OCI-LY7 (cell line): ENCODE measurements at regions not wholly inside any gene's neighbourhood (a gene's known extent, or its start where the extent isn't known, plus 50 kb on each side); places are given as distances from the start of the nearest gene placed in this dataset.

Experiments used
- BruUV-seq: library from RNA; stranded (reverse); fragments of 400-500 nt; replicated peaks from 2 replicates; lab custom pipeline; 2021; lab: Mats Ljungman, UMichigan
- CTCF ChIA-PET: fragments of 300-600 bp; sonication (Branson Sonifier 250); formaldehyde crosslinking; loops from one replicate; lab custom pipeline; 2022; ENCODE audit warnings: antibody characterized with exemption; ENCODE audit not compliant: unreplicated experiment; lab: Charles Lee
- POLR2A ChIA-PET: fragments of 300-600 bp; sonication (Branson Sonifier 250); formaldehyde crosslinking; loops from one replicate; lab custom pipeline; 2022; ENCODE audit warnings: antibody characterized with exemption; lab: Charles Lee
- DNase-seq: peaks from one replicate; pipeline ENCODE4 v3.0.0-alpha.2; 2015; ENCODE audit warnings: low spot score
- H2AFZ ChIP-seq: fragments of 200-600 bp; sonication (generic), shearing (Covaris generic); 2 replicates; pipeline ENCODE4 v1.6.1; 2014; ENCODE audit warnings: mild to moderate bottlenecking, antibody characterized with exemption, low read length, moderate library complexity
- H3K27ac ChIP-seq: fragments of 200-600 bp; sonication (generic); 2 replicates; pipeline ENCODE4 v1.5.1; 2014; ENCODE audit warnings: mixed run types, low read depth, mild to moderate bottlenecking, moderate library complexity, low read length, inconsistent platforms; ENCODE audit not compliant: poor library complexity, severe bottlenecking
- H3K36me3 ChIP-seq: fragments of 200-600 bp; sonication (generic); 2 replicates; pipeline ENCODE4 v1.6.1; 2014; ENCODE audit warnings: mild to moderate bottlenecking, antibody characterized with exemption, low read length, moderate library complexity, mixed read lengths; ENCODE audit not compliant: insufficient read depth
- H3K4me1 ChIP-seq: fragments of 200-600 bp; sonication (generic); 2 replicates; pipeline ENCODE4 v1.5.1; 2014; ENCODE audit warnings: mild to moderate bottlenecking, low read length; ENCODE audit not compliant: insufficient read depth, poor library complexity, severe bottlenecking
- H3K4me2 ChIP-seq: fragments of 200-600 bp; sonication (generic); 2 replicates; pipeline ENCODE4 v1.6.1; 2014; ENCODE audit warnings: mild to moderate bottlenecking, low read length
- H3K4me3 ChIP-seq: fragments of 200-600 bp; sonication (generic); 2 replicates; pipeline ENCODE4 v1.5.1; 2014; ENCODE audit warnings: mild to moderate bottlenecking, low read depth, low read length; ENCODE audit not compliant: poor library complexity, severe bottlenecking
- H3K79me2 ChIP-seq: fragments of 200-600 bp; sonication (generic); 2 replicates; pipeline ENCODE4 v1.6.1; 2016; ENCODE audit warnings: low read depth, mild to moderate bottlenecking, low read length, moderate library complexity, mixed read lengths; ENCODE audit not compliant: insufficient read depth
- H3K9me2 ChIP-seq: fragments of 200-600 bp; sonication (generic); 2 replicates; pipeline ENCODE4 v1.6.1; 2016; ENCODE audit warnings: mild to moderate bottlenecking, low read length, mixed read lengths; ENCODE audit not compliant: insufficient read depth
- H3K9me3 ChIP-seq: fragments of 200-600 bp; sonication (generic); 2 replicates; pipeline ENCODE4 v1.6.1; 2014; ENCODE audit warnings: mild to moderate bottlenecking, mixed run types, low read length, mixed read lengths
- H4K20me1 ChIP-seq: fragments of 200-600 bp; sonication (generic); 2 replicates; pipeline ENCODE4 v1.6.1; 2014; ENCODE audit warnings: mild to moderate bottlenecking, antibody characterized with exemption, low read length, moderate library complexity, mixed read lengths; ENCODE audit not compliant: insufficient read depth
- CTCF ChIP-seq: fragments of 200-600 bp; sonication (generic); conservative IDR thresholded peaks from 2 replicates; pipeline ENCODE4 v1.5.1; 2014; ENCODE audit warnings: mild to moderate bottlenecking, antibody characterized with exemption, low read length, moderate library complexity, mixed read lengths
- EZH2phosphoT487 ChIP-seq: fragments of 200-600 bp; sonication (generic); IDR thresholded peaks from 2 replicates; pipeline ENCODE4 v1.6.1; 2018; ENCODE audit warnings: low read depth, borderline replicate concordance, mild to moderate bottlenecking, mixed run types, antibody characterized with exemption, low read length, moderate library complexity, mixed read lengths
- intact Hi-C: fragments of 100-400 bp; cut with micrococcal nuclease; formaldehyde crosslinking; loops from one replicate; pipeline ENCODE4 v1.10.0; 2022; ENCODE audit not compliant: unreplicated experiment

- Histone ChIP-seq H3K4me2 (no peak overlapping the region), H2AFZ (no peak overlapping the region), H4K20me1 (no peaks in the 10 kb centered on the region), H3K27ac (no peak overlapping the region), H3K9me2 (no peaks in the 10 kb centered on the region), H3K9me3 (no peaks in the 10 kb centered on the region), H3K4me1 (no peaks in the 10 kb centered on the region), H3K79me2 (no peaks in the 10 kb centered on the region), H3K4me3 (no peak overlapping the region), H3K36me3 (no peaks in the 10 kb centered on the region)
- CTCF ChIA-PET = no interaction called here
- TF ChIP-seq CTCF (no peak), EZH2phosphoT487 (no peak)
- BruUV-seq = no TSS peak
- intact Hi-C loops = no loop called here
- POLR2A ChIA-PET = interaction anchor here (0.6 kb wide), 1 partner anchor 51 kb away, joined by 3 read pairs; no protein-coding TSS in a partner anchor
- DNase-seq = no peak
Measured at GRCh38 chr14:34012369-34012768, 61.5 kb upstream of the EGLN3 start.

GRCh38 chr14:34009956-34010355, 59.1 kb upstream of the EGLN3 start:
- CTCF ChIA-PET = no interaction called here
- TF ChIP-seq EZH2phosphoT487 (no peak), CTCF (no peak)
- Histone ChIP-seq H3K9me2 (no peaks in the 10 kb centered on the region), H3K9me3 (no peaks in the 10 kb centered on the region), H3K4me2 (no peak overlapping the region), H3K4me3 (no peak overlapping the region), H3K36me3 (no peaks in the 10 kb centered on the region), H2AFZ (no peak overlapping the region), H3K79me2 (no peaks in the 10 kb centered on the region), H3K27ac (no peak overlapping the region), H3K4me1 (no peaks in the 10 kb centered on the region), H4K20me1 (no peaks in the 10 kb centered on the region)
- intact Hi-C loops = no loop called here
- no TSS peak for BruUV-seq
- DNase-seq = no peak
- POLR2A ChIA-PET = interaction anchor here (0.6 to 1.1 kb wide), 3 partner anchors 13 to 1513 kb away, joined by 3 read pairs; no protein-coding TSS in a partner anchor

GRCh38 chr14:34007902-34008301, 57.0 kb upstream of the EGLN3 start:
- TF ChIP-seq EZH2phosphoT487 = no peak
- no peak for TF ChIP-seq CTCF
- intact Hi-C loops = no loop called here

More at GRCh38 chr14:34007902-34008301, 57.0 kb upstream of the EGLN3 start:
- Histone ChIP-seq H3K36me3 (no peaks in the 10 kb centered on the region), H3K4me2 (no peak overlapping the region), H3K79me2 (no peaks in the 10 kb centered on the region), H3K4me1 (no peaks in the 10 kb centered on the region), H3K4me3 (no peak overlapping the region), H4K20me1 (no peaks in the 10 kb centered on the region), H3K9me3 (no peaks in the 10 kb centered on the region), H3K9me2 (no peaks in the 10 kb centered on the region), H3K27ac (no peak overlapping the region), H2AFZ (no peak overlapping the region)
- DNase-seq = no peak
- BruUV-seq = no TSS peak
- ChIA-PET POLR2A (interaction anchor here (0.5 kb wide), 1 partner anchor 171 kb away, joined by 3 read pairs; no protein-coding TSS in a partner anchor), CTCF (no interaction called here)
